ENCODE measurements at regions not wholly inside any gene's neighbourhood (a gene's known extent, or its start where the extent isn't known, plus 50 kb on each side); places are given as distances from the start of the nearest gene placed in this dataset.
"Not testable (repeated sequence)": the region's sequence is repeated elsewhere in the genome, so short reads cannot be mapped to it uniquely, and the experiment has no call there.

DNA sequence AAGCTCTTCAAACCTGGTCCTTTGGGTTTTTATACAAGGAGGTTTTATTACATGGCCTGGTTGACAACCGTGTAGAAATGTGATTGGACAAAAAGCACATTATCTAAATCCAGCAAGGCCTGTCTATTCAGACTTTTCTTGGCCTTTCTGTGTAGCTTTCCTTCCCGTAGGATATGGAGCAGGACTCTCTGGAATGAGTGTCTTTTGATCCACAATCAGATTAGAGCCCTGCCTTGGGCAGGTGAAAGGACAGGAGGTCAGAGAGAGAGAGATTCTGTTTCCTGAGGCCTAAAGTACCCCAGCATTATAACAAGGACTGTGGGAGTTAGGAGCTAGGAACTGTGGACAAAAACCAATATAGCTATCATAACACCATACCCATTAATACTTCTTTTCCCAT lies 375.5 kb upstream of the RGS6 start:
- no peak overlapping the region for H3K4me3 ChIP-seq (ENCODE audit: low read depth in 1 of 3, low read length in 3 of 3)
- peaks cover 0 to 11% (median under 1%) of the 10 kb centered on the region in 4 donors for H3K4me1 ChIP-seq (ENCODE audit: control insufficient read depth in 4 of 4, insufficient read depth in 4 of 4, low read length in 3 of 4)
- H3K27me3 ChIP-seq (ENCODE audit: control insufficient read depth in 4 of 4, insufficient read depth in 4 of 4, low read length in 3 of 4), result no peaks in the 10 kb centered on the region
- no peaks in the 10 kb centered on the region for H3K36me3 ChIP-seq (ENCODE audit: control insufficient read depth in 4 of 4, insufficient read depth in 3 of 4, low read depth in 1 of 4, low read length in 3 of 4)
- peak overlapping the region in 1 of 2 donors; percentile 64 for H3K27ac ChIP-seq (ENCODE audit: low read depth in 1 of 2, low read length in 2 of 2)
- WGBS, result 87% methylated on average over 2 of the region's 2 CpGs
- no peak overlapping the region for H3K9ac ChIP-seq (ENCODE audit: low read depth in 1 of 2, low read length in 2 of 2)
- no peaks in the 10 kb centered on the region for H3K9me3 ChIP-seq (ENCODE audit: control insufficient read depth in 4 of 4, low read length in 3 of 4)
- no peak for TF ChIP-seq GABPA (IDR thresholded peaks at IDR 0.05 in 1 of 2, conservative IDR thresholded peaks at IDR 0.05 in 1 of 2)
- TF ChIP-seq, protein P1, sequence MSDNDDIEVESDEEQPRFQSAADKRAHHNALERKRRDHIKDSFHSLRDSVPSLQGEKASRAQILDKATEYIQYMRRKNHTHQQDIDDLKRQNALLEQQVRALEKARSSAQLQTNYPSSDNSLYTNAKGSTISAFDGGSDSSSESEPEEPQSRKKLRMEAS (IDR thresholded peaks at IDR 0.05), result no peak
- TF ChIP-seq, protein P2, sequence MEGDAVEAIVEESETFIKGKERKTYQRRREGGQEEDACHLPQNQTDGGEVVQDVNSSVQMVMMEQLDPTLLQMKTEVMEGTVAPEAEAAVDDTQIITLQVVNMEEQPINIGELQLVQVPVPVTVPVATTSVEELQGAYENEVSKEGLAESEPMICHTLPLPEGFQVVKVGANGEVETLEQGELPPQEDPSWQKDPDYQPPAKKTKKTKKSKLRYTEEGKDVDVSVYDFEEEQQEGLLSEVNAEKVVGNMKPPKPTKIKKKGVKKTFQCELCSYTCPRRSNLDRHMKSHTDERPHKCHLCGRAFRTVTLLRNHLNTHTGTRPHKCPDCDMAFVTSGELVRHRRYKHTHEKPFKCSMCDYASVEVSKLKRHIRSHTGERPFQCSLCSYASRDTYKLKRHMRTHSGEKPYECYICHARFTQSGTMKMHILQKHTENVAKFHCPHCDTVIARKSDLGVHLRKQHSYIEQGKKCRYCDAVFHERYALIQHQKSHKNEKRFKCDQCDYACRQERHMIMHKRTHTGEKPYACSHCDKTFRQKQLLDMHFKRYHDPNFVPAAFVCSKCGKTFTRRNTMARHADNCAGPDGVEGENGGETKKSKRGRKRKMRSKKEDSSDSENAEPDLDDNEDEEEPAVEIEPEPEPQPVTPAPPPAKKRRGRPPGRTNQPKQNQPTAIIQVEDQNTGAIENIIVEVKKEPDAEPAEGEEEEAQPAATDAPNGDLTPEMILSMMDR (IDR thresholded peaks at IDR 0.05; ENCODE audit: low read depth, low read length, missing input control), result no peak
- DNase-seq (ENCODE audit: low spot score), result no peak

DNA sequence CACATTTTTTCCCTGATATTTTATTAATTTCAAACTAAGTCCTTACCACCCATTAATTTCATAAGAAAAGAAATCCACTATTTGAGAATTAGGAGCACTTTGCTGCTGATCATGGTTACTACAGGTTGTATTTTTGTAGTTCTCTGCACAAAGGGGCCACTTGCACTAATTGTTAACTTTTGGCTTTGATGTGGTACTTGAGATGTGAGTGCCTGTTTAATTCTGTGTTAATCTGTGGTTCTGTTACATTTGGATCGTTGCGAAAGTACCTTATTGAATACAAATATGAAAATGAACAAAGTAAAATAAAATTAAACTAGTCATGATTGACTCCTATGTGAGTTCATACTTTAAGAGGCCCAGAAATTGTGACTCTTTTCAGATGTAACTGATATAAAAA lies 374.9 kb upstream of the RGS6 start:
- 86% methylated on average over 2 of the region's 2 CpGs for WGBS

DNA sequence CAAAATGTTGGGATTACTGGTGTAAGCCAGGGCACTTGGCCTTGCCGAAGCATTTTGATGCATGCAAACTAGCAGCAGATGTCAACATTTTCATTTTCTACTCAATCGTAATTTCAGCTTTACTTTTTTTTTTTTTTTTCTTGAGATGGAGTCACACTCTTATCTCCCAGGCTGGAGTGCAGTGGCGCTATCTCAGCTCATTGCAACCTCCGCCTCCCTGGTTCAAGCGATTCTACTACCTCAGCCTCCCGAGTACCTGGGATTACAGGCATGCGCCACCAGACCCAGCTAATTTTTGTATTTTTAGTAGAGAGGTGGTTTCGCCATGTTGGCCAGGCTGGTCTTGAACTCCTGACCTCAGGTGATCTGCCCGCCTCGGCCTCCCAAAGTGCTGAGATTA lies 373.3 kb upstream of the RGS6 start:
- H3K9ac ChIP-seq (ENCODE audit: low read depth in 1 of 2, low read length in 2 of 2); H3K36me3 ChIP-seq (ENCODE audit: control insufficient read depth in 4 of 4, insufficient read depth in 3 of 4, low read depth in 1 of 4, low read length in 3 of 4); DNase-seq (ENCODE audit: low spot score); H3K9me3 ChIP-seq (ENCODE audit: control insufficient read depth in 4 of 4, low read length in 3 of 4); H3K27ac ChIP-seq (ENCODE audit: low read depth in 1 of 2, low read length in 2 of 2); H3K27me3 ChIP-seq (ENCODE audit: control insufficient read depth in 4 of 4, insufficient read depth in 4 of 4, low read length in 3 of 4); H3K4me3 ChIP-seq (ENCODE audit: low read depth in 1 of 3, low read length in 3 of 3); H3K4me1 ChIP-seq (ENCODE audit: control insufficient read depth in 4 of 4, insufficient read depth in 4 of 4, low read length in 3 of 4): not testable (repeated sequence)
- 98% methylated on average over 10 of the region's 10 CpGs for WGBS

More for the DNA sequence above, 374.9 kb upstream of the RGS6 start:
- no peaks in the 10 kb centered on the region for H3K36me3 ChIP-seq (ENCODE audit: control insufficient read depth in 4 of 4, insufficient read depth in 3 of 4, low read depth in 1 of 4, low read length in 3 of 4)
- no peak for DNase-seq (ENCODE audit: low spot score)
- H3K27ac ChIP-seq (ENCODE audit: low read depth in 1 of 2, low read length in 2 of 2), result no peak overlapping the region
- no peak overlapping the region for H3K9ac ChIP-seq (ENCODE audit: low read depth in 1 of 2, low read length in 2 of 2)
- H3K4me1 ChIP-seq (ENCODE audit: control insufficient read depth in 4 of 4, insufficient read depth in 4 of 4, low read length in 3 of 4), result peaks cover 0 to 11% (median under 1%) of the 10 kb centered on the region in 4 donors
- no peaks in the 10 kb centered on the region for H3K27me3 ChIP-seq (ENCODE audit: control insufficient read depth in 4 of 4, insufficient read depth in 4 of 4, low read length in 3 of 4)
- no peak overlapping the region for H3K4me3 ChIP-seq (ENCODE audit: low read depth in 1 of 3, low read length in 3 of 3)
- H3K9me3 ChIP-seq (ENCODE audit: control insufficient read depth in 4 of 4, low read length in 3 of 4), result no peaks in the 10 kb centered on the region
- TF ChIP-seq, protein P3, sequence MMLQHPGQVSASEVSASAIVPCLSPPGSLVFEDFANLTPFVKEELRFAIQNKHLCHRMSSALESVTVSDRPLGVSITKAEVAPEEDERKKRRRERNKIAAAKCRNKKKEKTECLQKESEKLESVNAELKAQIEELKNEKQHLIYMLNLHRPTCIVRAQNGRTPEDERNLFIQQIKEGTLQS (IDR thresholded peaks at IDR 0.05), result no peak
- TF ChIP-seq YY1 (IDR thresholded peaks at IDR 0.05) (no peak), NR2F2 (IDR thresholded peaks at IDR 0.05) (no peak), RXRA (IDR thresholded peaks at IDR 0.05) (no peak), EGR1 (IDR thresholded peaks at IDR 0.05; ENCODE audit: low read depth in 2 of 2) (no peak), HNF4G (IDR thresholded peaks at IDR 0.05) (no peak), GABPA (IDR thresholded peaks at IDR 0.05 in 1 of 2, conservative IDR thresholded peaks at IDR 0.05 in 1 of 2) (no peak)
- TF ChIP-seq, protein P4, sequence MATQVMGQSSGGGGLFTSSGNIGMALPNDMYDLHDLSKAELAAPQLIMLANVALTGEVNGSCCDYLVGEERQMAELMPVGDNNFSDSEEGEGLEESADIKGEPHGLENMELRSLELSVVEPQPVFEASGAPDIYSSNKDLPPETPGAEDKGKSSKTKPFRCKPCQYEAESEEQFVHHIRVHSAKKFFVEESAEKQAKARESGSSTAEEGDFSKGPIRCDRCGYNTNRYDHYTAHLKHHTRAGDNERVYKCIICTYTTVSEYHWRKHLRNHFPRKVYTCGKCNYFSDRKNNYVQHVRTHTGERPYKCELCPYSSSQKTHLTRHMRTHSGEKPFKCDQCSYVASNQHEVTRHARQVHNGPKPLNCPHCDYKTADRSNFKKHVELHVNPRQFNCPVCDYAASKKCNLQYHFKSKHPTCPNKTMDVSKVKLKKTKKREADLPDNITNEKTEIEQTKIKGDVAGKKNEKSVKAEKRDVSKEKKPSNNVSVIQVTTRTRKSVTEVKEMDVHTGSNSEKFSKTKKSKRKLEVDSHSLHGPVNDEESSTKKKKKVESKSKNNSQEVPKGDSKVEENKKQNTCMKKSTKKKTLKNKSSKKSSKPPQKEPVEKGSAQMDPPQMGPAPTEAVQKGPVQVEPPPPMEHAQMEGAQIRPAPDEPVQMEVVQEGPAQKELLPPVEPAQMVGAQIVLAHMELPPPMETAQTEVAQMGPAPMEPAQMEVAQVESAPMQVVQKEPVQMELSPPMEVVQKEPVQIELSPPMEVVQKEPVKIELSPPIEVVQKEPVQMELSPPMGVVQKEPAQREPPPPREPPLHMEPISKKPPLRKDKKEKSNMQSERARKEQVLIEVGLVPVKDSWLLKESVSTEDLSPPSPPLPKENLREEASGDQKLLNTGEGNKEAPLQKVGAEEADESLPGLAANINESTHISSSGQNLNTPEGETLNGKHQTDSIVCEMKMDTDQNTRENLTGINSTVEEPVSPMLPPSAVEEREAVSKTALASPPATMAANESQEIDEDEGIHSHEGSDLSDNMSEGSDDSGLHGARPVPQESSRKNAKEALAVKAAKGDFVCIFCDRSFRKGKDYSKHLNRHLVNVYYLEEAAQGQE (IDR thresholded peaks at IDR 0.05), result no peak
- TF ChIP-seq, protein P2 (IDR thresholded peaks at IDR 0.05; ENCODE audit: low read depth, low read length, missing input control), result no peak
